ENCODE measurements at regions not wholly inside any gene's neighbourhood (a gene's known extent, or its start where the extent isn't known, plus 50 kb on each side); places are given as distances from the start of the nearest gene placed in this dataset.

DNA sequence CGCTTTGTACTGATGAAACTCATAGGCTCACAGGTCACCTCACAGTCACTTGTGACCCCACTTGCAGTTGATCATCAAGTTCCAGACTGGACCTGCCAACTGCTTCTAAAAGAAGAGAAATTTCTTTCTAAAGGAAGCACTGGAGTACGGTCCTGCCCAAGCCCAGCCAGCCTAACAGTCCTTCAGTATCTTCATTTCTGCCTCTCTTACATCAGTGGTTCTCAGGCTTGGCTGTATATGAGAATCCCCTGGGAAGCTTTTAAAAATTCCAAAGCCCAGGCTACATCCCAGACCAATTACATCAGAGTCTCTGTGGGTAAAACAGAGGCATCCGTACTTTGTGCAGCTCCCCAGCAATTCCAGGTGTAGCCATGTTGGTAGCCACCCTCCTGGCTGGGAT lies 282.1 kb downstream of the NFIB start:
- Mint-ChIP-seq H3K36me3 (ENCODE audit: low read depth) (no peaks in the 10 kb centered on the region), H3K27me3 (ENCODE audit: insufficient read depth) (peaks cover 4% of the 10 kb centered on the region; the same call in 1 of the 2 replicates), H3K4me3 (no peak overlapping the region), H3K27ac (no peak overlapping the region), H3K4me1 (ENCODE audit: low read depth) (peaks cover 20% of the 10 kb centered on the region), H3K9me3 (no peaks in the 10 kb centered on the region)
- DNase-seq = no peak
- TF ChIP-seq CTCF (IDR thresholded peaks at IDR 0.05) = no peak

GRCh38 chr9:14031060-14031414 lies 282.9 kb downstream of the NFIB start:
- DNase-seq = no peak
- no peaks in the 10 kb centered on the region for H3K9me3 Mint-ChIP-seq
- no peak overlapping the region for H3K4me3 Mint-ChIP-seq
- H3K36me3 Mint-ChIP-seq (ENCODE audit: low read depth) = no peaks in the 10 kb centered on the region
- TF ChIP-seq CTCF (IDR thresholded peaks at IDR 0.05) = no peak
- H3K27ac Mint-ChIP-seq = no peak overlapping the region
- peaks cover 4% of the 10 kb centered on the region; the same call in 1 of the 2 replicates for H3K27me3 Mint-ChIP-seq (ENCODE audit: insufficient read depth)
- H3K4me1 Mint-ChIP-seq (ENCODE audit: low read depth) = peaks cover 20% of the 10 kb centered on the region

DNA sequence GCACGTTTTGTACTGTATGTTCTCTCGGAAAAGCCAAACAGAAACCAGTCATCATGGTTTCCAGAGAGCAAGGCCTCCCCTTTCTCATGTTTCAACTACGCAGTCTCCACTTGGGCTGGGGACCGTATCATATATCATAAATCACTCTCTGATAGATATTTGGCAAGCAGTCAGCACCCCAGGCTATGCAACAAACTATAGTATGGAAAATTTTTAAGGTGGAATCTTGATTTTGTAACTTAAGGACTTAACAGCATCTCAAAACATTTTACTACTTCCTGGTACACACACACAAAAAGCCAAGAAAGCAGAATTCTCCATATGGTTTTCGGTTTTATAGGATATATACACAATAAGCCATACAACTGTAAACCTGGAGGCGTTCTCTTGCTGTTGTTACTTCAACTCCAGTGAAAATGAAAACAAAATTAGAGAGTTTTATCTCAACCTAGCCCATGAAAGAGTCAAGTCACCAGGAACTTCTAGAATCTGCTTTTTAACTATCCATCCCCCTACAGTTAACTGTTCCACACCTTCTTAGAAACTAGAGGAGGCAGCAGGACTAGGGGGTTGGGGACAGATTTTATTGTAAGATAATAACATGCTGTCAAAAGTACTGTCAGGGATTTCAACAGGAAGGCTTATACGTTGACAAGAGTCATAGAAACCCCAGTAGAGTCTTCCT lies 283.4 kb downstream of the NFIB start:
- peak; percentile 23 for DNase-seq
- Mint-ChIP-seq H3K27me3 (ENCODE audit: insufficient read depth) (peaks cover 2% of the 10 kb centered on the region; the same call in 1 of the 2 replicates), H3K36me3 (ENCODE audit: low read depth) (no peaks in the 10 kb centered on the region), H3K4me1 (ENCODE audit: low read depth) (peaks cover 20% of the 10 kb centered on the region), H3K27ac (peak overlapping the region; percentile 73), H3K4me3 (peak overlapping the region; percentile 82), H3K9me3 (no peaks in the 10 kb centered on the region)
- no peak for TF ChIP-seq CTCF (IDR thresholded peaks at IDR 0.05)

DNA sequence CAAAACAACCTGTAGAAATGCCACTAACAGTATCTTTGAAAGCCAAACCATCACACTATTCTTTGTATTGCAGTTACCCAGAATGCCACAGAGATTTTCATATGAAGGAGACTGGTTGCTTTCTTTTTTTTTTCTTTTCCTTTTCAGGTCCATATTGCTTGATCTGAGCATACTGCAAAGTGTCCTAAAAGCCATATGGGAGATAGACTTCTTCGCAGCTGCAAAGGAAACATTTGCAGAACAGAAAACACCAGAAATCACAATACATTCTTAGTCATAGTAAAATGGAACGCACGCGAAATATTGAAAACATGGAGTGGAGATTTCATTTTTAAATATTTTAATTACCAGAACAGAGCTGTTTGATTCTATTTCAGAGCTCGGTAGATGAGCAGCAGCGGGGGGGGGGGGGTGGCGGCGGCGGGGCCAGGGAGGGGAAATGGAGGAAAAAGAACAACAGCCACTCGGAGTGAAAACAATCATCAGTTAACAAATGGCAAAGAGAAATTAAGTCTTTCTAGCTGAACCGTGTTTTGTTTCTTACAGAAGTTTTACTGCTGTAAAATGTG lies 284.1 kb downstream of the NFIB start:
- DNase-seq = no peak
- no peaks in the 10 kb centered on the region for H3K36me3 Mint-ChIP-seq (ENCODE audit: low read depth)
- H3K27ac Mint-ChIP-seq = peak overlapping the region; percentile 73
- no peak for TF ChIP-seq CTCF (IDR thresholded peaks at IDR 0.05)
- peak overlapping the region; percentile 82 for H3K4me3 Mint-ChIP-seq
- no peaks in the 10 kb centered on the region for H3K9me3 Mint-ChIP-seq
- peaks cover 20% of the 10 kb centered on the region for H3K4me1 Mint-ChIP-seq (ENCODE audit: low read depth)
- no peaks in the 10 kb centered on the region for H3K27me3 Mint-ChIP-seq (ENCODE audit: insufficient read depth)

DNA sequence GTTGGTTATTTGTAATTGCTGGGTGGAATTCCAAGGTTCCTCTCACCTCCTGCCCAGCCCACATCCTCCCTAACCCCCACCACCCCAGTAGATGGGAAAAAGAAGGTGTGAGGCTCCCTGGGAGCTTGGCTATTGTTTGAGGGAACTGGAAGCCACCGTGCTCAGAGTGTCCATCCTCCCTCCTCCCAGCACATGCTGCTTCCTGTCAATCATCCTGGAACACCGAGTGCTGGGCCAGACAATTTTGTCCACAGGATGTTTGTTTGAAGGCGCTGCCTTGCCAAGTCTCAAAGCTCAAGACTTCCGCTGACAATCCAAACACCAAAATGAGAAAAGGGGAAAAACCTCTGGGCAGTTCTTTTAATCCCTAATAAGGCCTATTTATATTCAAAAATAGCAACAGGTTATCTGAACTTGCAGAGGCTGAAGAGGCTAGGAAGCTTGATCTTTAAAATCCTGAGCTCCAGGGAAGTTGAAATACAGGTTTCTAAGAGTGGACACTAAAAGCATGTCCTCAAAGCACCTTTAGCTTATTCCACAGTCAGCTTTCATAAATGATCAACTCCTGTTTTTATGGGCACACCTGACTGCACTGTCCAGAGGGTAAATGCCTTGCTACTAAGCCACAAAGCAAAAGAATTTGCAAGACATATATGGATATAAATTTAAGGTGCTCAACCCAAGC lies 286.7 kb downstream of the NFIB start:
- no peak overlapping the region for H3K4me3 Mint-ChIP-seq
- no peak overlapping the region for H3K27ac Mint-ChIP-seq
- peaks cover 20% of the 10 kb centered on the region for H3K4me1 Mint-ChIP-seq (ENCODE audit: low read depth)
- H3K36me3 Mint-ChIP-seq (ENCODE audit: low read depth) = no peaks in the 10 kb centered on the region
- TF ChIP-seq CTCF (IDR thresholded peaks at IDR 0.05) = no peak
- no peaks in the 10 kb centered on the region for H3K9me3 Mint-ChIP-seq
- no peak for DNase-seq
- peaks cover 4% of the 10 kb centered on the region; the same call in 1 of the 2 replicates for H3K27me3 Mint-ChIP-seq (ENCODE audit: insufficient read depth)
